ENCODE measurements at regions not wholly inside any gene's neighbourhood (a gene's known extent, or its start where the extent isn't known, plus 50 kb on each side); places are given as distances from the start of the nearest gene placed in this dataset.
"Not testable (repeated sequence)": the region's sequence is repeated elsewhere in the genome, so short reads cannot be mapped to it uniquely, and the experiment has no call there.

GRCh38 chr18:42474577-42474976 is 519.5 kb downstream of the PIK3C3 start:
- DNase-seq (ENCODE audit: low spot score): no peak

GRCh38 chr18:42475157-42475556 is 520.1 kb downstream of the PIK3C3 start:
- no peak for DNase-seq (ENCODE audit: low spot score)

- DNase-seq (ENCODE audit: low spot score): no peak
These were observed 522.2 kb downstream of the PIK3C3 start for GRCh38 chr18:42477267-42477666.

GRCh38 chr18:42480441-42480840 is 525.4 kb downstream of the PIK3C3 start:
- DNase-seq (ENCODE audit: low spot score): no peak

- no peak for DNase-seq (ENCODE audit: low spot score)
These were observed 529.6 kb downstream of the PIK3C3 start for GRCh38 chr18:42484648-42485047.

GRCh38 chr18:42486271-42486670 is 531.2 kb downstream of the PIK3C3 start:
- no peak for DNase-seq (ENCODE audit: low spot score)

- no peak for DNase-seq (ENCODE audit: low spot score)
These were observed 553.8 kb downstream of the PIK3C3 start for GRCh38 chr18:42508683-42509296.

GRCh38 chr18:42509750-42510415 is 554.8 kb downstream of the PIK3C3 start:
- DNase-seq (ENCODE audit: low spot score): no peak

- no peak for DNase-seq (ENCODE audit: low spot score)
These were observed 555.5 kb downstream of the PIK3C3 start for GRCh38 chr18:42510540-42510939.

- no peak for DNase-seq (ENCODE audit: low spot score)
These were observed 558.4 kb downstream of the PIK3C3 start for GRCh38 chr18:42513441-42513840.

- DNase-seq (ENCODE audit: low spot score): no peak
These were observed 559.5 kb downstream of the PIK3C3 start for GRCh38 chr18:42514512-42514911.

- DNase-seq (ENCODE audit: low spot score): no peak
These were observed 562.9 kb downstream of the PIK3C3 start for GRCh38 chr18:42517896-42518295.

- not testable (repeated sequence) for DNase-seq (ENCODE audit: low spot score)
These were observed 563.3 kb downstream of the PIK3C3 start for GRCh38 chr18:42518331-42518730.

- no peak for DNase-seq (ENCODE audit: low spot score)
These were observed 565.1 kb downstream of the PIK3C3 start for GRCh38 chr18:42520138-42520537.

- no peak for DNase-seq (ENCODE audit: low spot score)
These were observed 570.9 kb downstream of the PIK3C3 start for GRCh38 chr18:42525905-42526304.

- no peak for DNase-seq (ENCODE audit: low spot score)
These were observed 572.7 kb downstream of the PIK3C3 start for GRCh38 chr18:42527766-42528165.

- no peak for DNase-seq (ENCODE audit: low spot score)
These were observed 575.2 kb downstream of the PIK3C3 start for GRCh38 chr18:42530276-42530675.

GRCh38 chr18:42532119-42532518 is 577.1 kb downstream of the PIK3C3 start:
- DNase-seq (ENCODE audit: low spot score): no peak

GRCh38 chr18:42533009-42533575 is 578.1 kb downstream of the PIK3C3 start:
- DNase-seq (ENCODE audit: low spot score): no peak

- no peak for DNase-seq (ENCODE audit: low spot score)
These were observed 578.6 kb downstream of the PIK3C3 start for GRCh38 chr18:42533616-42534015.

GRCh38 chr18:42534313-42534712 is 579.3 kb downstream of the PIK3C3 start:
- no peak for DNase-seq (ENCODE audit: low spot score)

GRCh38 chr18:42536442-42536841 is 579.0 kb downstream of the RIT2 start:
- no peak for DNase-seq (ENCODE audit: low spot score)

GRCh38 chr18:42537291-42537690 is 578.2 kb downstream of the RIT2 start:
- DNase-seq (ENCODE audit: low spot score): no peak

GRCh38 chr18:42544901-42545300 is 570.6 kb downstream of the RIT2 start:
- DNase-seq (ENCODE audit: low spot score): no peak
